AG04450 (cell line): ENCODE measurements at regions not wholly inside any gene's neighbourhood (a gene's known extent, or its start where the extent isn't known, plus 50 kb on each side); places are given as distances from the start of the nearest gene placed in this dataset.

Experiments used
- CTCF ChIA-PET: fragments of 300-600, 350-600 bp; formaldehyde crosslinking; extraction: SDS; loops from one replicate; lab custom pipeline; 2022; ENCODE audit warnings: antibody characterized with exemption, inconsistent platforms; lab: Charles Lee
- POLR2A ChIA-PET: fragments of 350-600 bp; formaldehyde crosslinking; extraction: SDS; loops from one replicate; lab custom pipeline; 2021; ENCODE audit warnings: antibody characterized with exemption, inconsistent platforms; lab: Yijun Ruan, JAX
- DNase-seq: peaks from one replicate; pipeline ENCODE4 v3.0.0-alpha.2; 2011; ENCODE audit warnings: low read depth, low spot score
- H3K27ac ChIP-seq: one replicate; pipeline ENCODE4 v1.5.1; 2012; ENCODE audit warnings: low read depth, low read length, control low read depth
- H3K27me3 ChIP-seq: one replicate; pipeline ENCODE4 v1.6.0; 2012; ENCODE audit warnings: low read length; ENCODE audit not compliant: control insufficient read depth, insufficient read depth
- H3K4me3 ChIP-seq: 2 replicates; pipeline ENCODE4 v1.5.1; 2011; ENCODE audit warnings: mild to moderate bottlenecking, low read depth, low read length, control low read depth
- H3K9me3 ChIP-seq: 2 replicates; pipeline ENCODE4 v1.5.1; 2012; ENCODE audit warnings: low read length; ENCODE audit not compliant: control insufficient read depth, insufficient read depth
- CTCF ChIP-seq: IDR thresholded peaks from 2 replicates; pipeline ENCODE4 v1.5.1; 2011; ENCODE audit warnings: low read depth, low read length, control low read depth, inconsistent platforms

GRCh38 chr1:101713760-101714159 is 283.0 kb downstream of the OLFM3 start:
- Histone ChIP-seq H3K27ac (no peak overlapping the region), H3K27me3 (no peaks in the 10 kb centered on the region), H3K4me3 (no peak overlapping the region), H3K9me3 (no peaks in the 10 kb centered on the region)
- POLR2A ChIA-PET: no interaction called here
- no peak for DNase-seq
- no peak for TF ChIP-seq CTCF
- CTCF ChIA-PET: no interaction called here

- no peak overlapping the region for H3K27ac ChIP-seq
- no peaks in the 10 kb centered on the region for H3K9me3 ChIP-seq
- no peak for DNase-seq
- no peaks in the 10 kb centered on the region for H3K27me3 ChIP-seq
- TF ChIP-seq CTCF: no peak
- ChIA-PET CTCF (no interaction called here), POLR2A (no interaction called here)
- H3K4me3 ChIP-seq: no peak overlapping the region
Observed at GRCh38 chr1:101723415-101723814, 273.3 kb downstream of the OLFM3 start.

- ChIA-PET CTCF (no interaction called here), POLR2A (no interaction called here)
- Histone ChIP-seq H3K27me3 (no peaks in the 10 kb centered on the region), H3K9me3 (no peaks in the 10 kb centered on the region), H3K27ac (no peak overlapping the region), H3K4me3 (no peak overlapping the region)
- DNase-seq: no peak
- no peak for TF ChIP-seq CTCF
Observed at GRCh38 chr1:101728029-101728428, 268.7 kb downstream of the OLFM3 start.

GRCh38 chr1:101730559-101730958 is 266.2 kb downstream of the OLFM3 start:
- Histone ChIP-seq H3K4me3 (no peak overlapping the region), H3K27me3 (no peaks in the 10 kb centered on the region), H3K9me3 (no peaks in the 10 kb centered on the region), H3K27ac (no peak overlapping the region)
- POLR2A ChIA-PET: no interaction called here
- TF ChIP-seq CTCF: no peak
- CTCF ChIA-PET: no interaction called here
- DNase-seq: no peak

- Histone ChIP-seq H3K4me3 (no peak overlapping the region), H3K9me3 (no peaks in the 10 kb centered on the region), H3K27ac (no peak overlapping the region), H3K27me3 (no peaks in the 10 kb centered on the region)
- CTCF ChIA-PET: no interaction called here
- no peak for DNase-seq
- POLR2A ChIA-PET: no interaction called here
- no peak for TF ChIP-seq CTCF
Observed at GRCh38 chr1:101732261-101732660, 264.5 kb downstream of the OLFM3 start.
